ENCODE measurements at regions not wholly inside any gene's neighbourhood (a gene's known extent, or its start where the extent isn't known, plus 50 kb on each side); places are given as distances from the start of the nearest gene placed in this dataset.

DNA sequence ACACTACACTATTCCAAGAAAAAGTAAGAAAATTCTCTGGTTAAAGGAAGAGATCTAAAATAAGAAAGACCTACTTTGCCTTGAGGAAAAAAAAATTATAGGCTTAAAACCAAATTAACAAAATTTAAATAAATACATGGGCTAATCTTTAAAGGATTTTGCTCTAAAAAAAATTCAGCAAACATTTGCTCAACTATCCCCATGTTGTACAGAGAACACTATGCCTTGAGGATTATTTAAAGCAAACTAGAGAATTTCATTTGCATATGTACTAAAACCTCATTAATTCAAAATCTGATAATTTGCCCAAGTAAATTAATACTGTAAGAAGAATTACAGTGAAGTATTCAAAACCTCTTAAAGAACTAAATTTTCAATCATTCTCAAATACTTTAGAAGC lies 71.6 kb upstream of the KCNIP4 start (continued):
- TF ChIP-seq SAFB2 (IDR thresholded peaks at IDR 0.05; ENCODE audit: borderline replicate concordance, low read depth, low read length, severe bottlenecking), result no peak
- TF ChIP-seq ATF1 (CRISPR knock-in tag; IDR thresholded peaks at IDR 0.05), result no peak
- TF ChIP-seq ATF1 (tag; IDR thresholded peaks at IDR 0.05), result no peak
- no peak for TF ChIP-seq ZNF583 (CRISPR knock-in tag; IDR thresholded peaks at IDR 0.05)
- TF ChIP-seq, protein P1, sequence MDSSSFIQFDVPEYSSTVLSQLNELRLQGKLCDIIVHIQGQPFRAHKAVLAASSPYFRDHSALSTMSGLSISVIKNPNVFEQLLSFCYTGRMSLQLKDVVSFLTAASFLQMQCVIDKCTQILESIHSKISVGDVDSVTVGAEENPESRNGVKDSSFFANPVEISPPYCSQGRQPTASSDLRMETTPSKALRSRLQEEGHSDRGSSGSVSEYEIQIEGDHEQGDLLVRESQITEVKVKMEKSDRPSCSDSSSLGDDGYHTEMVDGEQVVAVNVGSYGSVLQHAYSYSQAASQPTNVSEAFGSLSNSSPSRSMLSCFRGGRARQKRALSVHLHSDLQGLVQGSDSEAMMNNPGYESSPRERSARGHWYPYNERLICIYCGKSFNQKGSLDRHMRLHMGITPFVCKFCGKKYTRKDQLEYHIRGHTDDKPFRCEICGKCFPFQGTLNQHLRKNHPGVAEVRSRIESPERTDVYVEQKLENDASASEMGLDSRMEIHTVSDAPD (CRISPR knock-in tag; IDR thresholded peaks at IDR 0.05), result no peak
- no peak for TF ChIP-seq BCL6 (CRISPR knock-in tag; IDR thresholded peaks at IDR 0.05)
- TF ChIP-seq KAT2B (IDR thresholded peaks at IDR 0.05; ENCODE audit: low read depth, low read length), result no peak

DNA sequence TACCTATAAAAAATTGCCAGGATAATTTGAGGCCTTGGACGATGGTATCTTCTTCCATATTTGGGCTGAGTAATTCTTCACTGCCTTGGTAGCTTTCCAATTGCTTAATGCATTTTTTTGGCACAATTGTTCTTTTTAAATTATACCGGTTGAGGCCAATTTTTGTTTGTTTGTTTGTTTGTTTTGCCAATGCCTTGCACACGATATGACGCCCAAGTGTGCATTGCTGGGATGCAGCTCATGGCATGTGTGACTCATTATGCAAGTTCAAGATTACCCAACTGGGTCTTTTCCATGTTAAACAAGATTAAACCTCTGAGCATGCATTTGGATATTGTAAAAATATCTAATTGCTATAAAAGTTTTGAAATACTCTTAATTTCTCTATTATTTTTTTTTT lies 71.1 kb upstream of the KCNIP4 start:
- H3K4me3 ChIP-seq, result no peak overlapping the region
- BruUV-seq (replicated peaks), result no TSS peak
- DNase-seq (ENCODE audit: extremely low read depth in 1 of 4, low spot score in 3 of 4), result no peak
- H3K27me3 ChIP-seq (ENCODE audit: control insufficient read depth in 2 of 2, insufficient read depth in 2 of 2, low read length in 2 of 2), result no peaks in the 10 kb centered on the region
- no peak for ATAC-seq
- CTCF ChIA-PET (ENCODE audit: low intra/inter-chr PET ratio), result no interaction called here
- H4K20me1 ChIP-seq (replicated peaks; ENCODE audit: control insufficient read depth, insufficient read depth, low read length), result no peaks in the 10 kb centered on the region
- 0% methylated on average over 4 of the region's 4 CpGs for WGBS (ENCODE audit: insufficient coverage, low coverage, missing lambda C conversion rate)
- no peak overlapping the region for H3K9ac ChIP-seq (ENCODE audit: insufficient read depth in 1 of 2, low read depth in 2 of 2, low read length in 2 of 2)
- in situ Hi-C loops (cut with MboI), result no loop called here
- H3K9me1 ChIP-seq (ENCODE audit: control insufficient read depth, insufficient read depth, low read length), result no peaks in the 10 kb centered on the region
- H3K4me2 ChIP-seq (ENCODE audit: insufficient read depth, low read length), result no peak overlapping the region
- no peaks in the 10 kb centered on the region for H3K79me2 ChIP-seq (ENCODE audit: control insufficient read depth, insufficient read depth, low read length)
- no peak for TF ChIP-seq CBFA2T2 (conservative IDR thresholded peaks at IDR 0.05)
- TF ChIP-seq GABPB2 (CRISPR knock-in tag; conservative IDR thresholded peaks at IDR 0.05), result no peak
- no peaks in the 10 kb centered on the region for H3K36me3 ChIP-seq (ENCODE audit: control insufficient read depth, insufficient read depth, low read length)
- no peaks in the 10 kb centered on the region; the same call in 1 of the 2 replicates for H3K9me3 ChIP-seq (replicated peaks; ENCODE audit: control insufficient read depth, insufficient read depth, low read depth, low read length)
- H3K4me1 ChIP-seq (replicated peaks in 1 of 2; ENCODE audit: control insufficient read depth in 2 of 2, insufficient read depth in 2 of 2, low read length in 2 of 2), result no peaks in the 10 kb centered on the region
- H3K27ac ChIP-seq (ENCODE audit: extremely low read depth, low read depth, low read length), result no peak overlapping the region
- intact Hi-C loops (cut with micrococcal nuclease), result no loop called here
- FAIRE-seq, result no peak
- H2AFZ ChIP-seq (ENCODE audit: low read depth, low read length), result no peak overlapping the region
- POLR2A ChIA-PET, result no interaction called here

All from K562 (cell line).